ENCODE measurements at regions not wholly inside any gene's neighbourhood (a gene's known extent, or its start where the extent isn't known, plus 50 kb on each side); places are given as distances from the start of the nearest gene placed in this dataset.

DNA sequence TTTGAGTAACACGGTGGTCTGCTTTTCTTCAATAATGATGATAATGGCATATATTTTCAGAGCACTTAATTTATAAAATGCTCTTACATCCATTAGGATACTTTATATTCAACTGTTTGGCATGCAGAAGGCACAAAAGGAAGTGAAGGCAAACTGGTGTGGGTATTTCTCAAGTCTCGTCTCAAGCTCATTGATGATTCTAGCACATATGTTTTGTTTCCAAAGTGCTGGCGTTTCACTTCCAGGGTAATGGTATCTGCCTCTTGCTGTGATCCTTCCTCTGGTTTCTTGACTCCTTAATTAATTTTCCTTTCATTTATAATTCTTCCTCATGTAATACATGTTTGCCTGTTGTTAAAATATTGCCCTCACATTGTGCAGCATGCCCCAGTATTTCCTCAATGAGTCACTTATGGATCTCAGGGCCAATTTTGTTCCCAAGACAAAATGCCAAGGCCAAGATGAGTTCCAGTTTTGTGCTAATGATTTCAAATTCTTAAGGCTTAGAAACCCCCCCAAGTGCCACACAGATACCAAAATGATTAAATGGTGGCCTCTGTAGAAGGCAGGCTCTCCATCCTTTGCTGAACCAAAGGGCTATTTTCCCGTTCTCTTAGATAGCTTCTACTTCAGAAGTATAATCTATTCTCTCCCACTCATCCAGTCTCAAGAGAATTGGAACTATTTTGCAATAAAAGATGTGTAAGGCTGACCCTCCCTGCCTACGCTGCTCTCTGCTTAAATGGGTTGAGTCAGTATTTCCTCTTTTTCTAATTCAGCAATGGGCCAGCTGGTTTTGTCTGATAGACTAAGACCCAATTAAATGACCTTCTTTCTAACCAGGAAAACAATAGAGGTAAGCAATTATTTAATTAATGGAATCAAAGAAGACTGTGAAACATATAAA lies 171.2 kb downstream of the ZNF365 start:
- Mint-ChIP-seq H3K9me3 (no peaks in the 10 kb centered on the region), H3K4me3 (no peak overlapping the region), H3K36me3 (ENCODE audit: low read depth) (no peaks in the 10 kb centered on the region), H3K27me3 (ENCODE audit: insufficient read depth, low read depth, poor library complexity) (no peaks in the 10 kb centered on the region), H3K4me1 (no peaks in the 10 kb centered on the region), H3K27ac (no peak overlapping the region)
- H3K4me1 ChIP-seq (ENCODE audit: insufficient read depth): no peaks in the 10 kb centered on the region
- DNase-seq (ENCODE audit: low spot score) (no peak), ATAC-seq (no peak)
- H2AFZ ChIP-seq: no peak overlapping the region; the same call in 1 of the 2 replicates
- H3K9me2 ChIP-seq (ENCODE audit: insufficient read depth): no peaks in the 10 kb centered on the region
- TF ChIP-seq, protein P1, sequence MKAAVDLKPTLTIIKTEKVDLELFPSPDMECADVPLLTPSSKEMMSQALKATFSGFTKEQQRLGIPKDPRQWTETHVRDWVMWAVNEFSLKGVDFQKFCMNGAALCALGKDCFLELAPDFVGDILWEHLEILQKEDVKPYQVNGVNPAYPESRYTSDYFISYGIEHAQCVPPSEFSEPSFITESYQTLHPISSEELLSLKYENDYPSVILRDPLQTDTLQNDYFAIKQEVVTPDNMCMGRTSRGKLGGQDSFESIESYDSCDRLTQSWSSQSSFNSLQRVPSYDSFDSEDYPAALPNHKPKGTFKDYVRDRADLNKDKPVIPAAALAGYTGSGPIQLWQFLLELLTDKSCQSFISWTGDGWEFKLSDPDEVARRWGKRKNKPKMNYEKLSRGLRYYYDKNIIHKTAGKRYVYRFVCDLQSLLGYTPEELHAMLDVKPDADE (IDR thresholded peaks at IDR 0.05): no peak
- TF ChIP-seq CREB1 (CRISPR knock-in tag; IDR thresholded peaks at IDR 0.05; ENCODE audit: low read depth) (no peak), NANOG (IDR thresholded peaks at IDR 0.05; ENCODE audit: borderline replicate concordance) (no peak), ZNF331 (CRISPR knock-in tag; IDR thresholded peaks at IDR 0.05; ENCODE audit: low read depth) (no peak), EZH2 (IDR thresholded peaks at IDR 0.05; ENCODE audit: low read depth, unreplicated experiment) (no peak), STAT1 (IDR thresholded peaks at IDR 0.05; ENCODE audit: unreplicated experiment) (no peak), ZNF114 (CRISPR knock-in tag; IDR thresholded peaks at IDR 0.05) (no peak), EZH2phosphoT487 (IDR thresholded peaks at IDR 0.05; ENCODE audit: unreplicated experiment) (no peak)
- TF ChIP-seq, protein P2, sequence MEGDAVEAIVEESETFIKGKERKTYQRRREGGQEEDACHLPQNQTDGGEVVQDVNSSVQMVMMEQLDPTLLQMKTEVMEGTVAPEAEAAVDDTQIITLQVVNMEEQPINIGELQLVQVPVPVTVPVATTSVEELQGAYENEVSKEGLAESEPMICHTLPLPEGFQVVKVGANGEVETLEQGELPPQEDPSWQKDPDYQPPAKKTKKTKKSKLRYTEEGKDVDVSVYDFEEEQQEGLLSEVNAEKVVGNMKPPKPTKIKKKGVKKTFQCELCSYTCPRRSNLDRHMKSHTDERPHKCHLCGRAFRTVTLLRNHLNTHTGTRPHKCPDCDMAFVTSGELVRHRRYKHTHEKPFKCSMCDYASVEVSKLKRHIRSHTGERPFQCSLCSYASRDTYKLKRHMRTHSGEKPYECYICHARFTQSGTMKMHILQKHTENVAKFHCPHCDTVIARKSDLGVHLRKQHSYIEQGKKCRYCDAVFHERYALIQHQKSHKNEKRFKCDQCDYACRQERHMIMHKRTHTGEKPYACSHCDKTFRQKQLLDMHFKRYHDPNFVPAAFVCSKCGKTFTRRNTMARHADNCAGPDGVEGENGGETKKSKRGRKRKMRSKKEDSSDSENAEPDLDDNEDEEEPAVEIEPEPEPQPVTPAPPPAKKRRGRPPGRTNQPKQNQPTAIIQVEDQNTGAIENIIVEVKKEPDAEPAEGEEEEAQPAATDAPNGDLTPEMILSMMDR (conservative IDR thresholded peaks at IDR 0.05; ENCODE audit: low read depth in 2 of 2): no peak
- TF ChIP-seq, protein P3, sequence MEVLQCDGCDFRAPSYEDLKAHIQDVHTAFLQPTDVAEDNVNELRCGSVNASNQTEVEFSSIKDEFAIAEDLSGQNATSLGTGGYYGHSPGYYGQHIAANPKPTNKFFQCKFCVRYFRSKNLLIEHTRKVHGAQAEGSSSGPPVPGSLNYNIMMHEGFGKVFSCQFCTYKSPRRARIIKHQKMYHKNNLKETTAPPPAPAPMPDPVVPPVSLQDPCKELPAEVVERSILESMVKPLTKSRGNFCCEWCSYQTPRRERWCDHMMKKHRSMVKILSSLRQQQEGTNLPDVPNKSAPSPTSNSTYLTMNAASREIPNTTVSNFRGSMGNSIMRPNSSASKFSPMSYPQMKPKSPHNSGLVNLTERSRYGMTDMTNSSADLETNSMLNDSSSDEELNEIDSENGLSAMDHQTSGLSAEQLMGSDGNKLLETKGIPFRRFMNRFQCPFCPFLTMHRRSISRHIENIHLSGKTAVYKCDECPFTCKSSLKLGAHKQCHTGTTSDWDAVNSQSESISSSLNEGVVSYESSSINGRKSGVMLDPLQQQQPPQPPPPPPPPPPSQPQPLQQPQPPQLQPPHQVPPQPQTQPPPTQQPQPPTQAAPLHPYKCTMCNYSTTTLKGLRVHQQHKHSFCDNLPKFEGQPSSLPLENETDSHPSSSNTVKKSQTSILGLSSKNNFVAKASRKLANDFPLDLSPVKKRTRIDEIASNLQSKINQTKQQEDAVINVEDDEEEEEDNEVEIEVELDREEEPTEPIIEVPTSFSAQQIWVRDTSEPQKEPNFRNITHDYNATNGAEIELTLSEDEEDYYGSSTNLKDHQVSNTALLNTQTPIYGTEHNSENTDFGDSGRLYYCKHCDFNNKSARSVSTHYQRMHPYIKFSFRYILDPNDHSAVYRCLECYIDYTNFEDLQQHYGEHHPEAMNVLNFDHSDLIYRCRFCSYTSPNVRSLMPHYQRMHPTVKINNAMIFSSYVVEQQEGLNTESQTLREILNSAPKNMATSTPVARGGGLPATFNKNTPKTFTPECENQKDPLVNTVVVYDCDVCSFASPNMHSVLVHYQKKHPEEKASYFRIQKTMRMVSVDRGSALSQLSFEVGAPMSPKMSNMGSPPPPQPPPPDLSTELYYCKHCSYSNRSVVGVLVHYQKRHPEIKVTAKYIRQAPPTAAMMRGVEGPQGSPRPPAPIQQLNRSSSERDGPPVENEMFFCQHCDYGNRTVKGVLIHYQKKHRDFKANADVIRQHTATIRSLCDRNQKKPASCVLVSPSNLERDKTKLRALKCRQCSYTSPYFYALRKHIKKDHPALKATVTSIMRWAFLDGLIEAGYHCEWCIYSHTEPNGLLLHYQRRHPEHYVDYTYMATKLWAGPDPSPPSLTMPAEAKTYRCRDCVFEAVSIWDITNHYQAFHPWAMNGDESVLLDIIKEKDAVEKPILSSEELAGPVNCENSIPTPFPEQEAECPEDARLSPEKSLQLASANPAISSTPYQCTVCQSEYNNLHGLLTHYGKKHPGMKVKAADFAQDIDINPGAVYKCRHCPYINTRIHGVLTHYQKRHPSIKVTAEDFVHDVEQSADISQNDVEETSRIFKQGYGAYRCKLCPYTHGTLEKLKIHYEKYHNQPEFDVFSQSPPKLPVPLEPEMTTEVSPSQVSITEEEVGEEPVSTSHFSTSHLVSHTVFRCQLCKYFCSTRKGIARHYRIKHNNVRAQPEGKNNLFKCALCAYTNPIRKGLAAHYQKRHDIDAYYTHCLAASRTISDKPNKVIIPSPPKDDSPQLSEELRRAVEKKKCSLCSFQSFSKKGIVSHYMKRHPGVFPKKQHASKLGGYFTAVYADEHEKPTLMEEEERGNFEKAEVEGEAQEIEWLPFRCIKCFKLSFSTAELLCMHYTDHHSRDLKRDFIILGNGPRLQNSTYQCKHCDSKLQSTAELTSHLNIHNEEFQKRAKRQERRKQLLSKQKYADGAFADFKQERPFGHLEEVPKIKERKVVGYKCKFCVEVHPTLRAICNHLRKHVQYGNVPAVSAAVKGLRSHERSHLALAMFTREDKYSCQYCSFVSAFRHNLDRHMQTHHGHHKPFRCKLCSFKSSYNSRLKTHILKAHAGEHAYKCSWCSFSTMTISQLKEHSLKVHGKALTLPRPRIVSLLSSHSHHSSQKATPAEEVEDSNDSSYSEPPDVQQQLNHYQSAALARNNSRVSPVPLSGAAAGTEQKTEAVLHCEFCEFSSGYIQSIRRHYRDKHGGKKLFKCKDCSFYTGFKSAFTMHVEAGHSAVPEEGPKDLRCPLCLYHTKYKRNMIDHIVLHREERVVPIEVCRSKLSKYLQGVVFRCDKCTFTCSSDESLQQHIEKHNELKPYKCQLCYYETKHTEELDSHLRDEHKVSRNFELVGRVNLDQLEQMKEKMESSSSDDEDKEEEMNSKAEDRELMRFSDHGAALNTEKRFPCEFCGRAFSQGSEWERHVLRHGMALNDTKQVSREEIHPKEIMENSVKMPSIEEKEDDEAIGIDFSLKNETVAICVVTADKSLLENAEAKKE (CRISPR knock-in tag; IDR thresholded peaks at IDR 0.05): no peak
- TF ChIP-seq, protein P4, sequence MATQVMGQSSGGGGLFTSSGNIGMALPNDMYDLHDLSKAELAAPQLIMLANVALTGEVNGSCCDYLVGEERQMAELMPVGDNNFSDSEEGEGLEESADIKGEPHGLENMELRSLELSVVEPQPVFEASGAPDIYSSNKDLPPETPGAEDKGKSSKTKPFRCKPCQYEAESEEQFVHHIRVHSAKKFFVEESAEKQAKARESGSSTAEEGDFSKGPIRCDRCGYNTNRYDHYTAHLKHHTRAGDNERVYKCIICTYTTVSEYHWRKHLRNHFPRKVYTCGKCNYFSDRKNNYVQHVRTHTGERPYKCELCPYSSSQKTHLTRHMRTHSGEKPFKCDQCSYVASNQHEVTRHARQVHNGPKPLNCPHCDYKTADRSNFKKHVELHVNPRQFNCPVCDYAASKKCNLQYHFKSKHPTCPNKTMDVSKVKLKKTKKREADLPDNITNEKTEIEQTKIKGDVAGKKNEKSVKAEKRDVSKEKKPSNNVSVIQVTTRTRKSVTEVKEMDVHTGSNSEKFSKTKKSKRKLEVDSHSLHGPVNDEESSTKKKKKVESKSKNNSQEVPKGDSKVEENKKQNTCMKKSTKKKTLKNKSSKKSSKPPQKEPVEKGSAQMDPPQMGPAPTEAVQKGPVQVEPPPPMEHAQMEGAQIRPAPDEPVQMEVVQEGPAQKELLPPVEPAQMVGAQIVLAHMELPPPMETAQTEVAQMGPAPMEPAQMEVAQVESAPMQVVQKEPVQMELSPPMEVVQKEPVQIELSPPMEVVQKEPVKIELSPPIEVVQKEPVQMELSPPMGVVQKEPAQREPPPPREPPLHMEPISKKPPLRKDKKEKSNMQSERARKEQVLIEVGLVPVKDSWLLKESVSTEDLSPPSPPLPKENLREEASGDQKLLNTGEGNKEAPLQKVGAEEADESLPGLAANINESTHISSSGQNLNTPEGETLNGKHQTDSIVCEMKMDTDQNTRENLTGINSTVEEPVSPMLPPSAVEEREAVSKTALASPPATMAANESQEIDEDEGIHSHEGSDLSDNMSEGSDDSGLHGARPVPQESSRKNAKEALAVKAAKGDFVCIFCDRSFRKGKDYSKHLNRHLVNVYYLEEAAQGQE (IDR thresholded peaks at IDR 0.05; ENCODE audit: unreplicated experiment): no peak
- H3K36me3 ChIP-seq (ENCODE audit: insufficient read depth): no peaks in the 10 kb centered on the region
- no peak overlapping the region for H3K4me2 ChIP-seq
- no peak overlapping the region for H3K27ac ChIP-seq (ENCODE audit: low read depth)
- no peaks in the 10 kb centered on the region for H3K79me2 ChIP-seq (replicated peaks; ENCODE audit: insufficient read depth)
- no peak overlapping the region for H3K4me3 ChIP-seq
- no peaks in the 10 kb centered on the region for H3F3A ChIP-seq (replicated peaks; ENCODE audit: low read depth)
- no peaks in the 10 kb centered on the region for H4K20me1 ChIP-seq (replicated peaks; ENCODE audit: insufficient read depth)
- H3K27me3 ChIP-seq (ENCODE audit: insufficient read depth): no peaks in the 10 kb centered on the region
